ENCODE measurements at regions not wholly inside any gene's neighbourhood (a gene's known extent, or its start where the extent isn't known, plus 50 kb on each side); places are given as distances from the start of the nearest gene placed in this dataset.

DNA sequence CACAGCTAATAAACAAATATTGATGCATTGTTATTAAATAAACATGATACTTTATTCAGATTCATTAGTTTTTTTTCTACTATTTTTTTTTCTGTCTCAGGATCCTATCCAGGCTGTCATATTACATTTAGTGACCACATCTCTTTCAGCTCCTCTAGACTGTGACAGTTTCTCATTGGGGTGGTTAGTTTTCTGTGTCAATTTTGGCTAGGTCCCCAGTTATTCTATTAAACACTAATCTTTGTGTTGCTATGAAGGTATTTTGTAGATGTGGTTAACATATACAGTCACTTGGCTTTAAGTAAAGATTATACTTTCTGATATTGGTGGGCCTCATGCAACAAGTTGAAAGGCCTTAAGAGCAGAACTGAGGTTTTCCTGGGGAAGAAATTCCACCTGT lies 563.0 kb downstream of the LRRC70 start:
- Histone ChIP-seq H3K4me3 (ENCODE audit: low read length) (no peak overlapping the region), H2AFZ (ENCODE audit: low read length) (no peak overlapping the region), H3K9me2 (replicated peaks; ENCODE audit: insufficient read depth, low read length) (no peaks in the 10 kb centered on the region), H3F3A (ENCODE audit: insufficient read depth, low read length) (no peaks in the 10 kb centered on the region), H3K4me1 (ENCODE audit: low read length) (no peaks in the 10 kb centered on the region), H3K4me2 (ENCODE audit: low read depth, low read length) (no peak overlapping the region), H3K27me3 (replicated peaks; ENCODE audit: insufficient read depth, low read length) (no peaks in the 10 kb centered on the region), H3K79me2 (ENCODE audit: low read length) (no peaks in the 10 kb centered on the region), H3K27ac (ENCODE audit: low read length) (no peak overlapping the region), H4K20me1 (ENCODE audit: insufficient read depth, low read length) (no peaks in the 10 kb centered on the region), H3K36me3 (replicated peaks; ENCODE audit: insufficient read depth, low read length) (no peaks in the 10 kb centered on the region), H3K9ac (ENCODE audit: low read length) (no peak overlapping the region), H3K9me3 (replicated peaks; ENCODE audit: insufficient read depth, low read length) (no peaks in the 10 kb centered on the region)
- TF ChIP-seq EZH2phosphoT487 (IDR thresholded peaks at IDR 0.05; ENCODE audit: low read length) (no peak), EZH2 (optimal IDR thresholded peaks at IDR 0.05; ENCODE audit: low read depth, low read length) (no peak)
- TF ChIP-seq, protein P1, sequence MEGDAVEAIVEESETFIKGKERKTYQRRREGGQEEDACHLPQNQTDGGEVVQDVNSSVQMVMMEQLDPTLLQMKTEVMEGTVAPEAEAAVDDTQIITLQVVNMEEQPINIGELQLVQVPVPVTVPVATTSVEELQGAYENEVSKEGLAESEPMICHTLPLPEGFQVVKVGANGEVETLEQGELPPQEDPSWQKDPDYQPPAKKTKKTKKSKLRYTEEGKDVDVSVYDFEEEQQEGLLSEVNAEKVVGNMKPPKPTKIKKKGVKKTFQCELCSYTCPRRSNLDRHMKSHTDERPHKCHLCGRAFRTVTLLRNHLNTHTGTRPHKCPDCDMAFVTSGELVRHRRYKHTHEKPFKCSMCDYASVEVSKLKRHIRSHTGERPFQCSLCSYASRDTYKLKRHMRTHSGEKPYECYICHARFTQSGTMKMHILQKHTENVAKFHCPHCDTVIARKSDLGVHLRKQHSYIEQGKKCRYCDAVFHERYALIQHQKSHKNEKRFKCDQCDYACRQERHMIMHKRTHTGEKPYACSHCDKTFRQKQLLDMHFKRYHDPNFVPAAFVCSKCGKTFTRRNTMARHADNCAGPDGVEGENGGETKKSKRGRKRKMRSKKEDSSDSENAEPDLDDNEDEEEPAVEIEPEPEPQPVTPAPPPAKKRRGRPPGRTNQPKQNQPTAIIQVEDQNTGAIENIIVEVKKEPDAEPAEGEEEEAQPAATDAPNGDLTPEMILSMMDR (IDR thresholded peaks at IDR 0.05; ENCODE audit: low read length), result no peak
- DNase-seq, result no peak

DNA sequence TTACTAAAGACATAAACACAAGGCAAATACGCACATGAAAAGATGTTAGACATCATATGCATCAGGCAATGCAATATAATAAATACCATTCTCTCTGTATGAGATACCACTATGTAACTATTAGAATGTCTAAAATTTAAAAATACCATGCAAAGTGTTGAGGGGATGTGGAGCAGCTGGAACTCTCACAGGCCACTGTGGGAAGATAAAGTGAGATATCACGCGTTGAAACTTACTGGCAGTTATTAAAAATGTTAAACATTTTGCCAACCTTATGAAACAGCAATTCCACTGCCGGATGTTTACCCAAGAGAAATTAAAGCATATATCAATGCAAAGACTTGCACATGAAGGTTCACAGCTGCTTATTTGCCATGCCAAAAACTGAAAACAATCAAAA lies 556.7 kb downstream of the LRRC70 start:
- TF ChIP-seq EZH2phosphoT487 (IDR thresholded peaks at IDR 0.05; ENCODE audit: low read length) (no peak), EZH2 (optimal IDR thresholded peaks at IDR 0.05; ENCODE audit: low read depth, low read length) (no peak)
- TF ChIP-seq, protein P1 (IDR thresholded peaks at IDR 0.05; ENCODE audit: low read length), result no peak
- H3K4me3 ChIP-seq (ENCODE audit: low read length), result no peak overlapping the region
- no peaks in the 10 kb centered on the region for H3K36me3 ChIP-seq (replicated peaks; ENCODE audit: insufficient read depth, low read length)
- no peak overlapping the region for H3K9ac ChIP-seq (ENCODE audit: low read length)
- H3K27me3 ChIP-seq (replicated peaks; ENCODE audit: insufficient read depth, low read length), result no peaks in the 10 kb centered on the region
- no peaks in the 10 kb centered on the region for H4K20me1 ChIP-seq (ENCODE audit: insufficient read depth, low read length)
- H3K4me2 ChIP-seq (ENCODE audit: low read depth, low read length), result no peak overlapping the region
- H3K9me3 ChIP-seq (replicated peaks; ENCODE audit: insufficient read depth, low read length), result no peaks in the 10 kb centered on the region
- H3K27ac ChIP-seq (ENCODE audit: low read length), result no peak overlapping the region
- H3F3A ChIP-seq (ENCODE audit: insufficient read depth, low read length), result no peaks in the 10 kb centered on the region
- no peaks in the 10 kb centered on the region for H3K4me1 ChIP-seq (ENCODE audit: low read length)
- no peak for DNase-seq
- no peak overlapping the region for H2AFZ ChIP-seq (ENCODE audit: low read length)
- H3K79me2 ChIP-seq (ENCODE audit: low read length), result no peaks in the 10 kb centered on the region
- no peaks in the 10 kb centered on the region for H3K9me2 ChIP-seq (replicated peaks; ENCODE audit: insufficient read depth, low read length)

DNA sequence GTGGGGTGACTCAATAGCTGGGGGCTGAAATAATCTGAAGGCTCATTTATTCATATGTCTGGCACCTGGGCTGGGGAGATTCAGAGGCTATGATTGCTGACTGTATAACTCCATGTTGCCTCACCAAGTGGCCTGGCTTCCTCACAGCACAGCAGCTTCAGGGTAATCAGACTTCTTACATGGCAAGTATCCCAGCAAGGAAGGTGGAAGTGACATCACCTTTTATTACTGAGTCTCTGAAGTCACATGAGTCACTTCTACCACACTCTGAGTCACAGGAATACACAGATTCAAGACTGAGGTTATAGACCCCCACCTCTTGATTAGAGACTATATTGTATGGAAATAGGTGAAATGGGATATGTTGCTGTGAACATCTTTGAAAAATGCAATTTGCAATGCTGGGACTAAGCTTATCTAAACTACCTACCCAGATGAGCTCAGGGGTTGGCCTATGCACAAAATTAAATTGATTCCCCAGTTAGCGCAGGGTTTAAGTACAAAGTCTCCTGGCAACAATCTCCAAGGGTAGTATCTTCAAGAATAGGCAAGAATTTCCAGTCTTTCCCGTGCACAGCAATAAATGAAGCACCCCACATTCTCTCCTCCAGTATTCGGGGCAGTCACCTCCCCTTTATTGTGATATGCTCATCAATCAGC lies 553.1 kb downstream of the LRRC70 start:
- Histone ChIP-seq H3K9me2 (replicated peaks; ENCODE audit: insufficient read depth, low read length) (no peaks in the 10 kb centered on the region), H4K20me1 (ENCODE audit: insufficient read depth, low read length) (no peaks in the 10 kb centered on the region), H3K36me3 (replicated peaks; ENCODE audit: insufficient read depth, low read length) (no peaks in the 10 kb centered on the region), H3K9me3 (replicated peaks; ENCODE audit: insufficient read depth, low read length) (no peaks in the 10 kb centered on the region), H3F3A (ENCODE audit: insufficient read depth, low read length) (no peaks in the 10 kb centered on the region), H3K79me2 (ENCODE audit: low read length) (no peaks in the 10 kb centered on the region), H3K4me3 (ENCODE audit: low read length) (no peak overlapping the region), H3K27ac (ENCODE audit: low read length) (no peak overlapping the region), H3K9ac (ENCODE audit: low read length) (no peak overlapping the region), H3K4me2 (ENCODE audit: low read depth, low read length) (no peak overlapping the region), H3K27me3 (replicated peaks; ENCODE audit: insufficient read depth, low read length) (no peaks in the 10 kb centered on the region), H2AFZ (ENCODE audit: low read length) (no peak overlapping the region), H3K4me1 (ENCODE audit: low read length) (no peaks in the 10 kb centered on the region)
- DNase-seq, result no peak
- TF ChIP-seq, protein P1 (IDR thresholded peaks at IDR 0.05; ENCODE audit: low read length), result no peak
- no peak for TF ChIP-seq EZH2phosphoT487 (IDR thresholded peaks at IDR 0.05; ENCODE audit: low read length)
- TF ChIP-seq EZH2 (optimal IDR thresholded peaks at IDR 0.05; ENCODE audit: low read depth, low read length), result no peak
